SK-N-MC (cell line): ENCODE measurements at regions not wholly inside any gene's neighbourhood (a gene's known extent, or its start where the extent isn't known, plus 50 kb on each side); places are given as distances from the start of the nearest gene placed in this dataset.
"Not testable (repeated sequence)": the region's sequence is repeated elsewhere in the genome, so short reads cannot be mapped to it uniquely, and the experiment has no call there.

Experiments
- DNase-seq: peaks from one replicate; pipeline ENCODE4 v3.0.0-alpha.2; 2011; ENCODE audit warnings: low read depth, low spot score
- H3K27ac ChIP-seq: fragments of 200-600 bp; sonication (generic); 2 replicates; pipeline ENCODE4 v1.5.1; 2016; ENCODE audit warnings: mixed run types
- H3K36me3 ChIP-seq: fragments of 200-600 bp; sonication (generic); 2 replicates; pipeline ENCODE4 v1.6.1; 2017; ENCODE audit warnings: antibody characterized with exemption, low read length, mixed read lengths; ENCODE audit not compliant: insufficient read depth
- H3K4me3 ChIP-seq: fragments of 200-600 bp; sonication (generic); 2 replicates; pipeline ENCODE4 v1.5.1; 2016
- H3K9ac ChIP-seq: fragments of 200-600 bp; sonication (generic); 2 replicates; pipeline ENCODE4 v1.8.0; 2017; ENCODE audit warnings: mixed run types, mixed read lengths; ENCODE audit not compliant: insufficient read length
- H3K9me3 ChIP-seq: fragments of 200-600 bp; sonication (generic); 2 replicates; pipeline ENCODE4 v1.6.1; 2017; ENCODE audit warnings: low read depth, mild to moderate bottlenecking, antibody characterized with exemption, low read length, moderate library complexity, mixed read lengths

GRCh38 chr10:38395465-38395864 is 301.3 kb downstream of the ZNF37A start:
- H3K27ac ChIP-seq, H3K9ac ChIP-seq, H3K9me3 ChIP-seq, H3K4me3 ChIP-seq, DNase-seq, H3K36me3 ChIP-seq: not testable (repeated sequence)

- not testable (repeated sequence) for H3K4me3 ChIP-seq, DNase-seq, H3K9me3 ChIP-seq, H3K36me3 ChIP-seq, H3K27ac ChIP-seq, H3K9ac ChIP-seq
These were observed 302.2 kb downstream of the ZNF37A start for GRCh38 chr10:38396178-38396954.

GRCh38 chr10:38401565-38401964 is 307.4 kb downstream of the ZNF37A start:
- H3K9ac ChIP-seq, H3K36me3 ChIP-seq, DNase-seq, H3K4me3 ChIP-seq, H3K9me3 ChIP-seq, H3K27ac ChIP-seq: not testable (repeated sequence)

GRCh38 chr10:38402442-38403346 is 308.6 kb downstream of the ZNF37A start:
- not testable (repeated sequence) for DNase-seq, H3K9me3 ChIP-seq, H3K36me3 ChIP-seq, H3K27ac ChIP-seq, H3K9ac ChIP-seq
- peak overlapping the region; percentile 42; the same call in 1 of the 2 replicates for H3K4me3 ChIP-seq

DNA sequence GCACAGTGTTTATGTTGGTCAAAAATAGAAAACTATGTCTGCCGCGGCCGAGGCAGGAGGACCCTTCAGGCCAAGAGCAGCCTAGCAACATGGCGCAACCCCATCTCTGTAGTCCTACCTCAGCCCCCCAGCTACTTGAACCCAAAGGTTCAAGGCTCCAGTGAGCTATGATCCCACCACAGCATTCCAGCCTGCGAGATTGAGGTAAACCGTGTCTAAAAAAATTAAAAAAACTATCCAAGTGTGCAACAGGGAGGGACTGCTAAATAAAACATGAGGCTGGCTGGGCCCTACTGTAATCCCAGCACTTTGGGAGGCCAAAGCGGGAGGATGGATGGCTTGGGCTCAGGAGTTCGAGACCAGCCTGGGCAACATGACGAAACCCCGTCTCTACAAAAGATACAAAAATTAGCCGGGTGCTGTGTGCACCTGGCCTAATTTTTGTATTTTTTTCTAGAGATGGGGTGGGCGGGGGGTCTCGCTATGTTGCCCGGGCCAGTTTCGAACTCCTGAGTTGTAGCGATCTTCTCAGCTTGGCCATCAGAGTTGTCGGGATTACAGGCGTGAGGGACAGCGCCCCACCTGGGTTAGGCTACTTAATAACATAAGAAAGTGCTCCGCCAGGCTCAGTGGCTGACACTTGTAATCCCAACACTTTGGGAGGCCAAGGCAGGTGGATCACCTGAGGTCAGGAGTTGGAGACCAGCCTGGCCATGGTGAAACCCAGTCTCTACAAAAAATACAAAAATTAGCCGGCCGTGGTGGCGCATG is 309.4 kb downstream of the ZNF37A start:
- DNase-seq, H3K27ac ChIP-seq, H3K9ac ChIP-seq, H3K36me3 ChIP-seq, H3K4me3 ChIP-seq, H3K9me3 ChIP-seq: not testable (repeated sequence)

DNA sequence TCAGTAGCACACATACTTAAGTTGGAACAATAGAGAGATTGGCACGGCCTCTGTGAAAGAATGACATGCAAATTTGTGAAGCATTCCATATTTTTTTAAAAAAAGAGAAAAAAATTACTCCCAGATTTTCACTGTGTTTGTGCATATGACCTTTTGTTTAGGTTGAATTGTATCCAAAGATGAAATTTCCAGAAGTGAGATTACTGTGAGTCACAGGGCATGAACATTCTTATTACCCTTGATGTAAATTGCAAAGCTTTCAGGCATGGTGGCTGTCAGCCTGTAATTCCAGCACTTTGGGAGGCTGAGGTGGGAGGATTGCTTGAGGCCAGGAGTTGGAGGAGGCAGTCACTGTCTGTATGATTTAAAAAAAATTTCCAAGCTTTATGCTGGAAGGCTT is 329.5 kb downstream of the ZNF37A start:
- not testable (repeated sequence) for H3K4me3 ChIP-seq, H3K36me3 ChIP-seq, H3K9me3 ChIP-seq, H3K27ac ChIP-seq, DNase-seq, H3K9ac ChIP-seq

DNA sequence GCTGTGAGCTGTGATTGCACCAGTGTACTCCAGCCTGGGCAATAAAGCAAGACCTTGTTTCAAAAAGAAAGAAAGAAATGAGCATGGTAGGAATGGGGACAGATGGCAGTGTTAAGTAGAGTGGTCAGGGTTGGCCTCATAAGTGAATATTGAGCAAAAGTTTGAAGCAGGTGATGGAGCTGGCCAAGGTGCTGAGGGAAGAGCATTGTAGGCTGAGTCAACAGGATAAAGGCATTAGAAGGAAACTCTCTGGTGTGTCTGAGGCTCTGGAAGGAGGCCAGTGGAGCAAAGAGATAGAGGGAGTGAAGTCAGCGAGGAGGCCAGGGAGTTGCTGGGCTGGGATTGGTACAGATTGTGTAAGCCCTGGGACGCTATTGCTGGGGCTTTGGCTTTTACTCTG is 336.1 kb downstream of the ZNF37A start:
- H3K4me3 ChIP-seq, H3K27ac ChIP-seq, DNase-seq, H3K9ac ChIP-seq, H3K36me3 ChIP-seq, H3K9me3 ChIP-seq: not testable (repeated sequence)

DNA sequence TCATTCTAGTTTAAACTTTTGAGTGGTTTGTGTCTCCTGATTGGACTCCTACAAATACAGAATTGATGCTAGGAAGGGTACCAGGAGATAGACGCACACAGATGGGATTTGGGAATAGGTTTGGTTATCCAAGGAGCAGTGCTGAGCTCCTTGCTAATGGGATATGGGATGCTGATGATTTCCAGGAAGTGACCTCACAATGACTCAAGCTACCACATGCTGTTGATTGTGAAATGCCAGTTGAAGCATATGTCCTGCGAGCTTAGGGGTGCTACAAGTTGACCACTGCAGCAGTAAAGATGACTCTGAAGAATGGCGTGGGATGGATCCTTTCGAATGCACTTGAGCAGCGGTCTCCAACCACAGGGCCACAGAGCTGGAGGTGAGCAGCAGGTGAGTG is 343.2 kb downstream of the ZNF37A start:
- not testable (repeated sequence) for H3K9ac ChIP-seq, H3K36me3 ChIP-seq, H3K9me3 ChIP-seq, H3K4me3 ChIP-seq, DNase-seq, H3K27ac ChIP-seq

GRCh38 chr10:38448614-38449355 is 354.6 kb downstream of the ZNF37A start:
- DNase-seq, H3K4me3 ChIP-seq, H3K9me3 ChIP-seq, H3K27ac ChIP-seq, H3K36me3 ChIP-seq, H3K9ac ChIP-seq: not testable (repeated sequence)

GRCh38 chr10:38449618-38450017 is 355.5 kb downstream of the ZNF37A start:
- not testable (repeated sequence) for H3K9me3 ChIP-seq, H3K4me3 ChIP-seq, H3K27ac ChIP-seq, DNase-seq, H3K36me3 ChIP-seq, H3K9ac ChIP-seq

- not testable (repeated sequence) for H3K9me3 ChIP-seq, H3K36me3 ChIP-seq, H3K9ac ChIP-seq, H3K27ac ChIP-seq, H3K4me3 ChIP-seq, DNase-seq
These were observed 356.4 kb downstream of the ZNF37A start for GRCh38 chr10:38450372-38451057.

GRCh38 chr10:38451306-38451967 is 357.3 kb downstream of the ZNF37A start:
- not testable (repeated sequence) for H3K9me3 ChIP-seq, H3K4me3 ChIP-seq, H3K36me3 ChIP-seq, H3K27ac ChIP-seq, DNase-seq, H3K9ac ChIP-seq
